GM12878 (cell line): ENCODE measurements at regions not wholly inside any gene's neighbourhood (a gene's known extent, or its start where the extent isn't known, plus 50 kb on each side); places are given as distances from the start of the nearest gene placed in this dataset.

Source experiments
- ATAC-seq: fragments of 200-7000 bp; cut with Tn5 transposase; 3 replicates; pipeline ENCODE4 v1.9.1; 2020; ENCODE audit warnings: mild to moderate bottlenecking, moderate library complexity
- BruUV-seq: library from RNA; stranded (reverse); fragments of 400-500 nt; replicated peaks from 2 replicates; lab custom pipeline; 2021; lab: Mats Ljungman, UMichigan
- CTCF ChIA-PET: fragments of 300-600 bp; sonication (Branson Sonifier 250); formaldehyde crosslinking; extraction: SDS; loops from one replicate; lab custom pipeline; 2021; ENCODE audit warnings: inconsistent platforms; lab: Yijun Ruan, JAX
- POLR2A ChIA-PET: fragments of 350-600 bp; formaldehyde crosslinking; extraction: SDS; loops from one replicate; lab custom pipeline; 2021; ENCODE audit warnings: inconsistent platforms; lab: Charles Lee
- RAD21 ChIA-PET: fragments of 300-600 bp; sonication (Branson Sonifier 250); formaldehyde crosslinking; loops from one replicate; lab custom pipeline; 2023; ENCODE audit warnings: antibody characterized with exemption; ENCODE audit not compliant: unreplicated experiment; lab: Charles Lee
- SMC1A ChIA-PET: fragments of 300-600 bp; sonication (Branson Sonifier 250); formaldehyde crosslinking; loops from one replicate; lab custom pipeline; 2023; ENCODE audit not compliant: unreplicated experiment, uncharacterized antibody; lab: Charles Lee
- DNase-seq: peaks from one replicate; pipeline ENCODE4 v3.0.0-alpha.2; 2011; ENCODE audit warnings: low read depth, low spot score
- FAIRE-seq: peaks from 3 replicates; lab custom pipeline; 2011; peaks lifted over from hg19 to GRCh38; lab: Jason Lieb, UNC
- H2AFZ ChIP-seq: 2 replicates; pipeline ENCODE4 v1.6.0; 2011; ENCODE audit warnings: low read depth, low read length, control low read depth; ENCODE audit not compliant: control insufficient read depth
- H3K27ac ChIP-seq: 2 replicates; pipeline ENCODE4 v1.5.1; 2011; ENCODE audit warnings: control low read depth; ENCODE audit not compliant: control insufficient read depth, insufficient read depth
- H3K27me3 ChIP-seq, 2 experiments: replicated peaks in 1 of 2; 2 replicates each; pipeline versions ENCODE4 v1.6.0 to v1.6.1; 2011; ENCODE audit warnings: low read length in 1 of 2; ENCODE audit not compliant: control insufficient read depth in 2 of 2, insufficient read depth in 2 of 2
- H3K36me3 ChIP-seq, 2 experiments: 2 replicates each; pipeline ENCODE4 v1.5.1; 2011; ENCODE audit warnings: low read length in 1 of 2; ENCODE audit not compliant: control insufficient read depth in 2 of 2, insufficient read depth in 2 of 2
- H3K4me1 ChIP-seq: 2 replicates; pipeline ENCODE4 v1.6.1; 2011; ENCODE audit warnings: mild to moderate bottlenecking, low read length, moderate library complexity, mixed read lengths; ENCODE audit not compliant: control insufficient read depth, insufficient read depth
- H3K4me2 ChIP-seq: 2 replicates; pipeline ENCODE4 v1.6.0; 2011; ENCODE audit warnings: control low read depth; ENCODE audit not compliant: control insufficient read depth, insufficient read depth
- H3K4me3 ChIP-seq: fragments of 200-600 bp; sonication (generic); 2 replicates; pipeline ENCODE4 v1.5.1; 2016
- H3K79me2 ChIP-seq: 2 replicates; pipeline ENCODE4 v1.6.0; 2011; ENCODE audit warnings: low read length; ENCODE audit not compliant: control insufficient read depth, insufficient read depth
- H3K9ac ChIP-seq: 2 replicates; pipeline ENCODE4 v1.8.0; 2011; ENCODE audit warnings: low read length, control low read depth, mixed read lengths; ENCODE audit not compliant: control insufficient read depth, insufficient read depth
- H3K9me3 ChIP-seq: replicated peaks from 3 replicates; pipeline ENCODE4 v1.5.1; 2011; ENCODE audit warnings: mild to moderate bottlenecking, low read length; ENCODE audit not compliant: control insufficient read depth, insufficient read depth
- H4K20me1 ChIP-seq: 2 replicates; pipeline ENCODE4 v1.6.0; 2011; ENCODE audit not compliant: control insufficient read depth, insufficient read depth
- EED ChIP-seq: sonication (generic); IDR thresholded peaks from 2 replicates; pipeline ENCODE4 v1.6.1; 2016; ENCODE audit warnings: antibody characterized with exemption, low read depth
- HCFC1 ChIP-seq: fragments of 150-350 bp; IDR thresholded peaks from 2 replicates; pipeline ENCODE4 v1.6.1; 2014; ENCODE audit warnings: low read length
- IRF4 ChIP-seq: IDR thresholded peaks from 2 replicates; pipeline ENCODE4 v1.6.1; 2011; ENCODE audit warnings: low read depth, low read length
- MTA3 ChIP-seq: IDR thresholded peaks from 2 replicates; pipeline ENCODE4 v1.6.1; 2012; ENCODE audit warnings: low read length, inconsistent platforms, borderline replicate concordance
- NFIC ChIP-seq: IDR thresholded peaks from 2 replicates; pipeline ENCODE4 v1.6.1; 2012; ENCODE audit warnings: low read depth, mild to moderate bottlenecking, inconsistent platforms, low read length, moderate library complexity
- POU2F2 ChIP-seq: IDR thresholded peaks from 3 replicates; pipeline ENCODE4 v1.6.1; 2011; ENCODE audit warnings: low read depth, mild to moderate bottlenecking, low read length, borderline replicate concordance
- ZZZ3 ChIP-seq: IDR thresholded peaks from 2 replicates; pipeline ENCODE4 v1.6.1; 2011; ENCODE audit warnings: low read depth; ENCODE audit not compliant: control insufficient read depth, insufficient read length
- WGBS: methylation state at CpG from one replicate; pipeline ENCODE4 v1.1.6; 2016; ENCODE audit warnings: low lambda C conversion rate; ENCODE audit not compliant: insufficient replicate concordance, insufficient coverage; ENCODE audit errors: missing lambda C conversion rate; 5-methylcytosine and 5-hydroxymethylcytosine counted together
- in situ Hi-C: fragments of 300-500 bp; cut with MboI; formaldehyde crosslinking; loops from 9 replicates; pipeline ENCODE4 v1.14.3; 2018; ENCODE audit warnings: mixed read lengths
- intact Hi-C: fragments of 100-400 bp; cut with micrococcal nuclease; formaldehyde crosslinking; loops from one replicate; pipeline ENCODE4 v1.14.2; 2022; ENCODE audit not compliant: unreplicated experiment
- TF ChIP-seq, protein P1 (sequence below): fragments of 450-650 bp; formaldehyde crosslinking; IDR thresholded peaks from 2 replicates; pipeline ENCODE4 v1.4.0; 2020; ENCODE audit warnings: mild to moderate bottlenecking, moderate library complexity
- TF ChIP-seq, protein P2 (sequence below): fragments of 450-650 bp; IDR thresholded peaks from 2 replicates; pipeline ENCODE4 v1.6.1; 2016; ENCODE audit warnings: mild to moderate bottlenecking

DNA sequence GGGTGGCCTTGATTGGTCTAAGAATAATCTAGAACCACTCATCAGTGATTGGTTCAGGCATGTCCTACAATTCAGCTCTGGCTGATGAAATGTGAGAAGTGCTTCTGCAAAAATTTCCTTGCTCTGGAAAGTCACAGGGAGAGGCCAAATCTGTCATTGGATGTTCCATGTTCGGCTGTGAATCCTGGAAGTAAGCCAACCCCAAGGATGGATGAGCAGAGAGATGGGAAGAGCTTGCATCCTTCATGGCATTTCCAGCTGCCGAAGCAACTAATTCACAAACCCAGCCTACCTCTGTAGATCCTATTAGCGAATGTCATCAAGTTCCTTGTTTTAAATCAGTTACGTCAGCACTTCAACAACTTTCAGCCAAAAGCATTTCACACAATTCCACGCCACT is 187.2 kb upstream of the SOX4 start:
- DNase-seq, result no peak

More for the DNA sequence above, 187.2 kb upstream of the SOX4 start:
- no peak for ATAC-seq
- no peak overlapping the region for H3K9ac ChIP-seq
- in situ Hi-C loops, result no loop called here
- ChIA-PET CTCF (no interaction called here), RAD21 (no interaction called here), POLR2A (interaction anchor here (0.5 kb wide), 1 partner anchor 31 kb away, joined by 5 read pairs; no protein-coding TSS in a partner anchor), SMC1A (no interaction called here)
- H3K4me3 ChIP-seq, result no peak overlapping the region
- no peak overlapping the region for H2AFZ ChIP-seq
- no peak for TF ChIP-seq EED
- TF ChIP-seq ZZZ3, result no peak
- no peak for TF ChIP-seq POU2F2
- no peak for TF ChIP-seq NFIC
- TF ChIP-seq HCFC1, result no peak
- TF ChIP-seq IRF4, result no peak
- TF ChIP-seq, protein P1, sequence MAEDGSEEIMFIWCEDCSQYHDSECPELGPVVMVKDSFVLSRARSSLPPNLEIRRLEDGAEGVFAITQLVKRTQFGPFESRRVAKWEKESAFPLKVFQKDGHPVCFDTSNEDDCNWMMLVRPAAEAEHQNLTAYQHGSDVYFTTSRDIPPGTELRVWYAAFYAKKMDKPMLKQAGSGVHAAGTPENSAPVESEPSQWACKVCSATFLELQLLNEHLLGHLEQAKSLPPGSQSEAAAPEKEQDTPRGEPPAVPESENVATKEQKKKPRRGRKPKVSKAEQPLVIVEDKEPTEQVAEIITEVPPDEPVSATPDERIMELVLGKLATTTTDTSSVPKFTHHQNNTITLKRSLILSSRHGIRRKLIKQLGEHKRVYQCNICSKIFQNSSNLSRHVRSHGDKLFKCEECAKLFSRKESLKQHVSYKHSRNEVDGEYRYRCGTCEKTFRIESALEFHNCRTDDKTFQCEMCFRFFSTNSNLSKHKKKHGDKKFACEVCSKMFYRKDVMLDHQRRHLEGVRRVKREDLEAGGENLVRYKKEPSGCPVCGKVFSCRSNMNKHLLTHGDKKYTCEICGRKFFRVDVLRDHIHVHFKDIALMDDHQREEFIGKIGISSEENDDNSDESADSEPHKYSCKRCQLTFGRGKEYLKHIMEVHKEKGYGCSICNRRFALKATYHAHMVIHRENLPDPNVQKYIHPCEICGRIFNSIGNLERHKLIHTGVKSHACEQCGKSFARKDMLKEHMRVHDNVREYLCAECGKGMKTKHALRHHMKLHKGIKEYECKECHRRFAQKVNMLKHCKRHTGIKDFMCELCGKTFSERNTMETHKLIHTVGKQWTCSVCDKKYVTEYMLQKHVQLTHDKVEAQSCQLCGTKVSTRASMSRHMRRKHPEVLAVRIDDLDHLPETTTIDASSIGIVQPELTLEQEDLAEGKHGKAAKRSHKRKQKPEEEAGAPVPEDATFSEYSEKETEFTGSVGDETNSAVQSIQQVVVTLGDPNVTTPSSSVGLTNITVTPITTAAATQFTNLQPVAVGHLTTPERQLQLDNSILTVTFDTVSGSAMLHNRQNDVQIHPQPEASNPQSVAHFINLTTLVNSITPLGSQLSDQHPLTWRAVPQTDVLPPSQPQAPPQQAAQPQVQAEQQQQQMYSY, result no peak
- no peak for TF ChIP-seq MTA3
- TF ChIP-seq, protein P2, sequence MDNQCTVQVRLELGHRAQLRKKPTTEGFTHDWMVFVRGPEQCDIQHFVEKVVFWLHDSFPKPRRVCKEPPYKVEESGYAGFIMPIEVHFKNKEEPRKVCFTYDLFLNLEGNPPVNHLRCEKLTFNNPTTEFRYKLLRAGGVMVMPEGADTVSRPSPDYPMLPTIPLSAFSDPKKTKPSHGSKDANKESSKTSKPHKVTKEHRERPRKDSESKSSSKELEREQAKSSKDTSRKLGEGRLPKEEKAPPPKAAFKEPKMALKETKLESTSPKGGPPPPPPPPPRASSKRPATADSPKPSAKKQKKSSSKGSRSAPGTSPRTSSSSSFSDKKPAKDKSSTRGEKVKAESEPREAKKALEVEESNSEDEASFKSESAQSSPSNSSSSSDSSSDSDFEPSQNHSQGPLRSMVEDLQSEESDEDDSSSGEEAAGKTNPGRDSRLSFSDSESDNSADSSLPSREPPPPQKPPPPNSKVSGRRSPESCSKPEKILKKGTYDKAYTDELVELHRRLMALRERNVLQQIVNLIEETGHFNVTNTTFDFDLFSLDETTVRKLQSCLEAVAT, result no peak
- 74% methylated on average over 5 of the region's 5 CpGs for WGBS
- intact Hi-C loops, result no loop called here
- no peaks in the 10 kb centered on the region; the same call in 1 of the 2 replicates for H3K4me1 ChIP-seq
- no peaks in the 10 kb centered on the region for H3K27me3 ChIP-seq
- no peaks in the 10 kb centered on the region for H3K36me3 ChIP-seq
- H3K4me2 ChIP-seq, result no peak overlapping the region
- no peak overlapping the region for H3K27ac ChIP-seq
- BruUV-seq, result no TSS peak
- H3K9me3 ChIP-seq, result no peaks in the 10 kb centered on the region
- FAIRE-seq, result no peak
- H3K79me2 ChIP-seq, result no peaks in the 10 kb centered on the region
- no peaks in the 10 kb centered on the region for H4K20me1 ChIP-seq
